ENCODE measurements at regions not wholly inside any gene's neighbourhood (a gene's known extent, or its start where the extent isn't known, plus 50 kb on each side); places are given as distances from the start of the nearest gene placed in this dataset.
"Not testable (repeated sequence)": the region's sequence is repeated elsewhere in the genome, so short reads cannot be mapped to it uniquely, and the experiment has no call there.

GRCh38 chr14:105641075-105641937 lies 114.9 kb downstream of the TMEM121 start:
- DNase-seq, result no peak

- not testable (repeated sequence) for DNase-seq
These were observed 115.6 kb downstream of the TMEM121 start for GRCh38 chr14:105641951-105642350.

GRCh38 chr14:105642486-105642885 lies 116.1 kb downstream of the TMEM121 start:
- not testable (repeated sequence) for DNase-seq

GRCh38 chr14:105643406-105644052 lies 117.1 kb downstream of the TMEM121 start:
- DNase-seq, result not testable (repeated sequence)

GRCh38 chr14:105644053-105644435 lies 117.7 kb downstream of the TMEM121 start:
- not testable (repeated sequence) for DNase-seq

- not testable (repeated sequence) for DNase-seq
These were observed 118.1 kb downstream of the TMEM121 start for GRCh38 chr14:105644457-105644856.

GRCh38 chr14:105644891-105645290 lies 118.5 kb downstream of the TMEM121 start:
- DNase-seq, result not testable (repeated sequence)

- not testable (repeated sequence) for DNase-seq
These were observed 119.0 kb downstream of the TMEM121 start for GRCh38 chr14:105645389-105645788.

GRCh38 chr14:105646175-105646574 lies 119.8 kb downstream of the TMEM121 start:
- no peak for DNase-seq

- DNase-seq, result not testable (repeated sequence)
These were observed 120.4 kb downstream of the TMEM121 start for GRCh38 chr14:105646711-105647281.

GRCh38 chr14:105647426-105647783 lies 121.0 kb downstream of the TMEM121 start:
- not testable (repeated sequence) for DNase-seq

GRCh38 chr14:105647784-105648608 lies 121.6 kb downstream of the TMEM121 start:
- DNase-seq, result no peak

- DNase-seq, result not testable (repeated sequence)
These were observed 122.5 kb downstream of the TMEM121 start for GRCh38 chr14:105648609-105649535.

GRCh38 chr14:105652317-105652716 lies 125.9 kb downstream of the TMEM121 start:
- DNase-seq, result not testable (repeated sequence)

GRCh38 chr14:105653921-105654320 lies 127.5 kb downstream of the TMEM121 start:
- DNase-seq, result not testable (repeated sequence)

GRCh38 chr14:105659255-105659654 lies 132.9 kb downstream of the TMEM121 start:
- DNase-seq, result not testable (repeated sequence)

GRCh38 chr14:105659935-105660527 lies 133.6 kb downstream of the TMEM121 start:
- DNase-seq, result no peak

- no peak for DNase-seq
These were observed 134.6 kb downstream of the TMEM121 start for GRCh38 chr14:105660816-105661531.

- not testable (repeated sequence) for DNase-seq
These were observed 135.7 kb downstream of the TMEM121 start for GRCh38 chr14:105662043-105662442.

- DNase-seq, result not testable (repeated sequence)
These were observed 136.2 kb downstream of the TMEM121 start for GRCh38 chr14:105662592-105662991.
